T-helper 17 cell (primary cell): ENCODE measurements at regions not wholly inside any gene's neighbourhood (a gene's known extent, or its start where the extent isn't known, plus 50 kb on each side); places are given as distances from the start of the nearest gene placed in this dataset.
"Not testable (repeated sequence)": the region's sequence is repeated elsewhere in the genome, so short reads cannot be mapped to it uniquely, and the experiment has no call there.

Experiments used
- ATAC-seq: fragments of 150-1000 bp; cut with Tn5 transposase; 2 replicates; pipeline ENCODE4 v1.10.0; 2021; ENCODE audit warnings: mild to moderate bottlenecking, moderate library complexity
- DNase-seq, 3 donors: peaks; one replicate each; pipeline versions ENCODE4 v3.0.0 to v3.0.0-alpha.2; 2020 to 2021
- H3K9me3 ChIP-seq: one replicate; pipeline ENCODE4 v1.7.0; 2013; ENCODE audit warnings: low read length, mild to moderate bottlenecking; ENCODE audit not compliant: control insufficient read depth, poor library complexity, severe bottlenecking
- H3K27ac Mint-ChIP-seq: one replicate; pipeline ENCODE4 v1.8.0; 2022; ENCODE audit warnings: mild to moderate bottlenecking, moderate library complexity, mixed read lengths
- H3K27me3 Mint-ChIP-seq: one replicate; pipeline ENCODE4 v1.8.0; 2022; ENCODE audit warnings: mixed read lengths
- H3K36me3 Mint-ChIP-seq: one replicate; pipeline ENCODE4 v1.8.0; 2022; ENCODE audit warnings: low read depth, mixed read lengths
- H3K4me1 Mint-ChIP-seq: one replicate; pipeline ENCODE4 v1.8.0; 2022; ENCODE audit warnings: mild to moderate bottlenecking, mixed read lengths
- H3K4me3 Mint-ChIP-seq: one replicate; pipeline ENCODE4 v1.8.0; 2022; ENCODE audit warnings: mild to moderate bottlenecking, moderate library complexity, mixed read lengths

- ATAC-seq (no peak), DNase-seq (no peak)
- Mint-ChIP-seq H3K27me3 (no peaks in the 10 kb centered on the region), H3K4me1 (no peaks in the 10 kb centered on the region), H3K4me3 (no peak overlapping the region), H3K27ac (no peak overlapping the region), H3K36me3 (no peaks in the 10 kb centered on the region)
- no peaks in the 10 kb centered on the region for H3K9me3 ChIP-seq
These were observed 1132.1 kb upstream of the ALCAM start for GRCh38 chr3:104234442-104235194.

- H3K27me3 Mint-ChIP-seq, result peaks cover 5% of the 10 kb centered on the region
- H3K9me3 ChIP-seq, result no peaks in the 10 kb centered on the region
- DNase-seq (no peak), ATAC-seq (no peak)
- H3K36me3 Mint-ChIP-seq, result no peaks in the 10 kb centered on the region
- H3K4me3 Mint-ChIP-seq, result no peak overlapping the region
- no peaks in the 10 kb centered on the region for H3K4me1 Mint-ChIP-seq
- H3K27ac Mint-ChIP-seq, result no peak overlapping the region
These were observed 1122.0 kb upstream of the ALCAM start for GRCh38 chr3:104244680-104245220.

GRCh38 chr3:104245261-104245660, 1121.4 kb upstream of the ALCAM start:
- Mint-ChIP-seq H3K27me3 (peaks cover 5% of the 10 kb centered on the region), H3K4me1 (no peaks in the 10 kb centered on the region), H3K4me3 (no peak overlapping the region), H3K36me3 (no peaks in the 10 kb centered on the region), H3K27ac (no peak overlapping the region)
- no peak for DNase-seq
- H3K9me3 ChIP-seq, result no peaks in the 10 kb centered on the region
- no peak for ATAC-seq

- Mint-ChIP-seq H3K27me3 (peaks cover 5% of the 10 kb centered on the region), H3K27ac (no peak overlapping the region), H3K36me3 (no peaks in the 10 kb centered on the region), H3K4me1 (no peaks in the 10 kb centered on the region), H3K4me3 (no peak overlapping the region)
- no peaks in the 10 kb centered on the region for H3K9me3 ChIP-seq
- ATAC-seq (no peak), DNase-seq (no peak)
These were observed 1120.7 kb upstream of the ALCAM start for GRCh38 chr3:104245981-104246380.

GRCh38 chr3:104257486-104257885, 1109.2 kb upstream of the ALCAM start:
- H3K27me3 Mint-ChIP-seq, result no peaks in the 10 kb centered on the region
- H3K27ac Mint-ChIP-seq, result no peak overlapping the region
- DNase-seq, result no peak
- no peak for ATAC-seq
- no peaks in the 10 kb centered on the region for H3K9me3 ChIP-seq
- H3K4me1 Mint-ChIP-seq, result no peaks in the 10 kb centered on the region
- H3K4me3 Mint-ChIP-seq, result no peak overlapping the region
- no peaks in the 10 kb centered on the region for H3K36me3 Mint-ChIP-seq

- no peak for DNase-seq
- Mint-ChIP-seq H3K27me3 (no peaks in the 10 kb centered on the region), H3K27ac (no peak overlapping the region), H3K4me1 (no peaks in the 10 kb centered on the region), H3K4me3 (no peak overlapping the region), H3K36me3 (no peaks in the 10 kb centered on the region)
- H3K9me3 ChIP-seq, result no peaks in the 10 kb centered on the region
- ATAC-seq, result no peak
These were observed 1103.2 kb upstream of the ALCAM start for GRCh38 chr3:104263477-104263876.

GRCh38 chr3:104266219-104266618, 1100.5 kb upstream of the ALCAM start:
- not testable (repeated sequence) for H3K4me3 Mint-ChIP-seq, H3K4me1 Mint-ChIP-seq, H3K27me3 Mint-ChIP-seq, DNase-seq, H3K36me3 Mint-ChIP-seq, ATAC-seq, H3K27ac Mint-ChIP-seq, H3K9me3 ChIP-seq

GRCh38 chr3:104269771-104270170, 1096.9 kb upstream of the ALCAM start:
- peaks cover 9% of the 10 kb centered on the region for H3K27me3 Mint-ChIP-seq
- no peaks in the 10 kb centered on the region for H3K36me3 Mint-ChIP-seq
- no peak overlapping the region for H3K27ac Mint-ChIP-seq
- no peak for ATAC-seq
- H3K4me1 Mint-ChIP-seq, result no peaks in the 10 kb centered on the region
- no peak for DNase-seq
- no peak overlapping the region for H3K4me3 Mint-ChIP-seq
- no peaks in the 10 kb centered on the region for H3K9me3 ChIP-seq

GRCh38 chr3:104273046-104273649, 1093.6 kb upstream of the ALCAM start:
- Mint-ChIP-seq H3K27ac (no peak overlapping the region), H3K4me1 (no peaks in the 10 kb centered on the region), H3K27me3 (peaks cover 9% of the 10 kb centered on the region), H3K4me3 (no peak overlapping the region), H3K36me3 (no peaks in the 10 kb centered on the region)
- ATAC-seq (no peak), DNase-seq (no peak)
- no peaks in the 10 kb centered on the region for H3K9me3 ChIP-seq

- Mint-ChIP-seq H3K27me3 (no peaks in the 10 kb centered on the region), H3K36me3 (no peaks in the 10 kb centered on the region), H3K27ac (no peak overlapping the region), H3K4me1 (no peaks in the 10 kb centered on the region), H3K4me3 (no peak overlapping the region)
- ATAC-seq (no peak), DNase-seq (no peak)
- no peaks in the 10 kb centered on the region for H3K9me3 ChIP-seq
These were observed 1091.5 kb upstream of the ALCAM start for GRCh38 chr3:104275199-104275598.

GRCh38 chr3:104279617-104280016, 1087.1 kb upstream of the ALCAM start:
- no peaks in the 10 kb centered on the region for H3K9me3 ChIP-seq
- H3K4me1 Mint-ChIP-seq, result no peaks in the 10 kb centered on the region
- DNase-seq (no peak), ATAC-seq (no peak)
- no peaks in the 10 kb centered on the region for H3K36me3 Mint-ChIP-seq
- H3K27me3 Mint-ChIP-seq, result no peaks in the 10 kb centered on the region
- peak overlapping the region; percentile 27 for H3K27ac Mint-ChIP-seq
- peak overlapping the region; percentile 10 for H3K4me3 Mint-ChIP-seq

GRCh38 chr3:104281713-104282112, 1085.0 kb upstream of the ALCAM start:
- ATAC-seq (no peak), DNase-seq (no peak)
- Mint-ChIP-seq H3K4me1 (no peaks in the 10 kb centered on the region), H3K4me3 (no peak overlapping the region), H3K36me3 (no peaks in the 10 kb centered on the region), H3K27me3 (no peaks in the 10 kb centered on the region), H3K27ac (no peak overlapping the region)
- H3K9me3 ChIP-seq, result no peaks in the 10 kb centered on the region

GRCh38 chr3:104286645-104287044, 1080.1 kb upstream of the ALCAM start:
- ATAC-seq, result no peak
- Mint-ChIP-seq H3K27me3 (no peaks in the 10 kb centered on the region), H3K4me3 (no peak overlapping the region), H3K36me3 (peaks cover 2% of the 10 kb centered on the region), H3K4me1 (peaks cover 4% of the 10 kb centered on the region), H3K27ac (no peak overlapping the region)
- no peak for DNase-seq
- H3K9me3 ChIP-seq, result no peaks in the 10 kb centered on the region

GRCh38 chr3:104291437-104291851, 1075.3 kb upstream of the ALCAM start:
- no peak for DNase-seq
- no peaks in the 10 kb centered on the region for H3K9me3 ChIP-seq
- Mint-ChIP-seq H3K4me1 (peaks cover 6% of the 10 kb centered on the region), H3K27ac (peak overlapping the region; percentile 93), H3K36me3 (peaks cover 2% of the 10 kb centered on the region), H3K27me3 (no peaks in the 10 kb centered on the region), H3K4me3 (peak overlapping the region; percentile 84)
- ATAC-seq, result no peak
